ENCODE measurements at regions not wholly inside any gene's neighbourhood (a gene's known extent, or its start where the extent isn't known, plus 50 kb on each side); places are given as distances from the start of the nearest gene placed in this dataset.

DNA sequence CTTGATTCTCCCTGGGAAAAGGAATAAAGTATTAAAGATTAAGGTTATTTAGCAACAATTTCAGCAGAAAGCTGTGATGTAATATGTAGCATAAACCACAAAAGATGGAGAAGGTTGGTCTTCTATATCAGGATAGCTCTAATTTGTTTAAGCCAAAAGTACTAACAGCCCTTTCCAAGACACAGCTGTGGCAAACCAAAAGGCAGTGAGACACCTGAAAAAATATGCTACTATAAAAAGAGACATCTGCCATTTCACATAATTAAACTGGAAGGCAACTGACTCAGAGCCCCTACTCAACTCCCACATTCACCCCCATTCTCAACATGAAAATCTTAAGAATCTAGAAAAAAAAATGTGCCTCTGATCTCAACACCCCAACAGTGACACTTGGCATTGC is 390.2 kb upstream of the PRICKLE1 start:
- Histone ChIP-seq H3K4me1 (no peaks in the 10 kb centered on the region), H3K36me3 (no peaks in the 10 kb centered on the region), H3K27ac (no peak overlapping the region), H3K9me3 (no peaks in the 10 kb centered on the region), H3K4me3 (no peak overlapping the region), H3K27me3 (ENCODE audit: low read depth) (no peaks in the 10 kb centered on the region)
- TF ChIP-seq, protein P1, sequence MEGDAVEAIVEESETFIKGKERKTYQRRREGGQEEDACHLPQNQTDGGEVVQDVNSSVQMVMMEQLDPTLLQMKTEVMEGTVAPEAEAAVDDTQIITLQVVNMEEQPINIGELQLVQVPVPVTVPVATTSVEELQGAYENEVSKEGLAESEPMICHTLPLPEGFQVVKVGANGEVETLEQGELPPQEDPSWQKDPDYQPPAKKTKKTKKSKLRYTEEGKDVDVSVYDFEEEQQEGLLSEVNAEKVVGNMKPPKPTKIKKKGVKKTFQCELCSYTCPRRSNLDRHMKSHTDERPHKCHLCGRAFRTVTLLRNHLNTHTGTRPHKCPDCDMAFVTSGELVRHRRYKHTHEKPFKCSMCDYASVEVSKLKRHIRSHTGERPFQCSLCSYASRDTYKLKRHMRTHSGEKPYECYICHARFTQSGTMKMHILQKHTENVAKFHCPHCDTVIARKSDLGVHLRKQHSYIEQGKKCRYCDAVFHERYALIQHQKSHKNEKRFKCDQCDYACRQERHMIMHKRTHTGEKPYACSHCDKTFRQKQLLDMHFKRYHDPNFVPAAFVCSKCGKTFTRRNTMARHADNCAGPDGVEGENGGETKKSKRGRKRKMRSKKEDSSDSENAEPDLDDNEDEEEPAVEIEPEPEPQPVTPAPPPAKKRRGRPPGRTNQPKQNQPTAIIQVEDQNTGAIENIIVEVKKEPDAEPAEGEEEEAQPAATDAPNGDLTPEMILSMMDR (IDR thresholded peaks at IDR 0.05) = no peak
- DNase-seq (no peak), ATAC-seq (no peak)
- intact Hi-C loops (cut with DNase I) = no loop called here

DNA sequence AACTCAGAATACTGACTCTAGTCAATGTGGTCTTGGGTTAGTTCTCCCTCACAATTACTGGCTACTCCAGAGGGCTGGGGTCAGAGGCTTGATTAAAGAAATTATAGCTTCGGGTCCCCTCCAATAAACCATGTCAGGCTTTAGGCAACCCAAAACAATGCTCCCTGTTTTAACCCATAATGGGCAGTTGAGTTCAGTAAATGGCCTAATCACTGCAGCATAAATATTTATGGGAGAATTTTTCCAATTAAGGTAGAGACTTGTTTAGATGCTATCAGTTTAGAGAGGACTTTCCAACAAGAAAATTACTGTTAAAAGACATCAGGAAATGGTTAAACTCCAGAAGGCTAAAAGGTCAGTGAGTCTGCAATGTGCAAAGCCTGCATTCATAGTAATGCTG is 389.2 kb upstream of the PRICKLE1 start:
- Histone ChIP-seq H3K27ac (no peak overlapping the region), H3K36me3 (no peaks in the 10 kb centered on the region), H3K4me3 (no peak overlapping the region), H3K9me3 (no peaks in the 10 kb centered on the region), H3K27me3 (ENCODE audit: low read depth) (no peaks in the 10 kb centered on the region), H3K4me1 (no peaks in the 10 kb centered on the region)
- ATAC-seq (no peak), DNase-seq (no peak)
- TF ChIP-seq, protein P1 (IDR thresholded peaks at IDR 0.05) = no peak
- intact Hi-C loops (cut with DNase I) = no loop called here

DNA sequence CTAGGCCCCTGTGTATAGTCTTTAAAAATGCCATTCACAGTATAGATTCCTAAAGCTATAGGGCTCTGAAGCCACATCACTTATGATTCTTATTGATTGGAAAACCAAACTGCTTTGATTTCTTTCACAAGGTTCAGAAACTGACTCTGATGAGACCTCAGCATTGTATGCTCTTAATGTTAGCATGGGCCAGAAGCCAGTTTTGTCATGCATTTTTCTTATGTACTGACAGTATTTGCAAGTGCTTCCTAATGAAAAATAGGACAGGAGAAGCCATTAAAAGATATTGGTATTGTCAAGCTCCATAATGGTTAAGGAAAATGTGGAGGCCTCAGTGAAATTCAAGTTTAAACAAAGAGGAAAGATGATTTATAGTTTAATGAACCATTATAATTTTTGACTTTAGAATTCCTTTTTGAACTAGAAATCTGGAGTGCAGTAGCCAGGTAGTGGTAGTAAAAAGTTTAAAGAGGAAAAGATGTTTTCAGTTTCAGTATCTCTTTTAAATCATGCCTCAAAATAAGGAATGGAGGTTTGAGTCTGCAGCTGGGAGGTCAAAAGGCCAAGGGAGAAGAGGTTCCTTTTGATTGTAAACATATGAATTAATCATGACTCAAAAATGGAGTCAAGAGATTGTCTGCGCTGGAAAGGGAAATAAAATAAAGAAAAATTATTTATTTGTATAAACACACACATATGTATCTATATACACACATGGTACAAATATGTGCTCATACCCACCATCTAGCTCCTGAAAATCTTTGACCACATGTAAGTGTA is 388.1 kb upstream of the PRICKLE1 start:
- Histone ChIP-seq H3K27ac (no peak overlapping the region), H3K4me3 (no peak overlapping the region), H3K4me1 (no peaks in the 10 kb centered on the region), H3K27me3 (ENCODE audit: low read depth) (no peaks in the 10 kb centered on the region), H3K9me3 (no peaks in the 10 kb centered on the region), H3K36me3 (no peaks in the 10 kb centered on the region)
- TF ChIP-seq, protein P1 (IDR thresholded peaks at IDR 0.05) = no peak
- intact Hi-C loops (cut with DNase I) = no loop called here
- ATAC-seq (no peak), DNase-seq (no peak)

DNA sequence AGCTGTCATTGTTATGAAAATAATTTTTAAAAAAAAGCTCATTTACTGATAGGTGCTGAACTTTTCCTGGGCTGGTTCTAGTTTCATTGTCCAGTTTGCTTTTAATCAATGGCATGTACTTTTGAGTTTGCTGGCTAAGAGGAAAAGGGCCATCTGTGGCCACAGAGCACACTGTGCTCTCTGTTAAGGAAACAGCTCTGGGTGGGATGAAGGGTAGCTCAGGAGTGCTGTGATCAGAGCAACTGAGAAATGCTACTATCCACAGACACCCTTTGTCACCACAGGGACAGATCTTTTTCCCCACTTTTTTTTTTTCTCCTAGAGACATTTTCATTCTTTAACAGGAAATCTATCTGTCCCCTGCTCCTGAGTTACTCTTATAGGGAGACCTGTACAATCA is 387.1 kb upstream of the PRICKLE1 start:
- TF ChIP-seq, protein P1 (IDR thresholded peaks at IDR 0.05) = no peak
- H3K36me3 ChIP-seq = no peaks in the 10 kb centered on the region
- no peak overlapping the region for H3K27ac ChIP-seq
- no peaks in the 10 kb centered on the region for H3K9me3 ChIP-seq
- no peak overlapping the region for H3K4me3 ChIP-seq
- intact Hi-C loops (cut with DNase I) = no loop called here
- no peaks in the 10 kb centered on the region for H3K27me3 ChIP-seq (ENCODE audit: low read depth)
- no peaks in the 10 kb centered on the region for H3K4me1 ChIP-seq
- DNase-seq (no peak), ATAC-seq (no peak)

DNA sequence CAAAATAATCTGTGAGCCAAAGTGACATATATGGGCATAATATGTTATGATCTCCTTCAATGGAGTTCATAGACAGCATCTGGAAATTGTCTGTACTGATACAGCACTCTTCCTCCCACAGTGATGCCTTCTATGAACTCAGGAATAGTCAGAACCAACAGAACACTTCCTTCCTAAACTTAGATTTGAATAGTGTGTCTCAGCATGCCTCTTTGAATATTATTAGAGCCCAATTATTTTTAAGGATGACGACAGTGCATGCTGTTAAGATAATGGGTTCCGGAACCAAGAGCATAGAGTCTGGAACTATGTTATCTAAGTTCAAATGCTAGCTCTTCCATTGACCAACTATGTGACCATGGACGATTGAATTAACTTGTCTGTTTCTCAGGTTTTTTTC is 386.6 kb upstream of the PRICKLE1 start:
- TF ChIP-seq, protein P1 (IDR thresholded peaks at IDR 0.05) = no peak
- no peak overlapping the region for H3K4me3 ChIP-seq
- intact Hi-C loops (cut with DNase I) = no loop called here

More for the DNA sequence above, 386.6 kb upstream of the PRICKLE1 start:
- Histone ChIP-seq H3K27ac (no peak overlapping the region), H3K27me3 (ENCODE audit: low read depth) (no peaks in the 10 kb centered on the region), H3K36me3 (no peaks in the 10 kb centered on the region), H3K4me1 (no peaks in the 10 kb centered on the region), H3K9me3 (no peaks in the 10 kb centered on the region)
- DNase-seq (no peak), ATAC-seq (no peak)

All from lower lobe of right lung (tissue), 2 donors.